ENCODE measurements at regions not wholly inside any gene's neighbourhood (a gene's known extent, or its start where the extent isn't known, plus 50 kb on each side); places are given as distances from the start of the nearest gene placed in this dataset.

GRCh38 chr9:93827545-93828330 is 127.4 kb downstream of the BARX1 start:
- DNase-seq = peak; percentile 18 to 56

GRCh38 chr9:93826905-93827544 is 128.1 kb downstream of the BARX1 start:
- DNase-seq = no peak

- DNase-seq = peak in 1 of 2 donors; percentile 6
Observed at GRCh38 chr9:93826209-93826608, 128.9 kb downstream of the BARX1 start.

DNA sequence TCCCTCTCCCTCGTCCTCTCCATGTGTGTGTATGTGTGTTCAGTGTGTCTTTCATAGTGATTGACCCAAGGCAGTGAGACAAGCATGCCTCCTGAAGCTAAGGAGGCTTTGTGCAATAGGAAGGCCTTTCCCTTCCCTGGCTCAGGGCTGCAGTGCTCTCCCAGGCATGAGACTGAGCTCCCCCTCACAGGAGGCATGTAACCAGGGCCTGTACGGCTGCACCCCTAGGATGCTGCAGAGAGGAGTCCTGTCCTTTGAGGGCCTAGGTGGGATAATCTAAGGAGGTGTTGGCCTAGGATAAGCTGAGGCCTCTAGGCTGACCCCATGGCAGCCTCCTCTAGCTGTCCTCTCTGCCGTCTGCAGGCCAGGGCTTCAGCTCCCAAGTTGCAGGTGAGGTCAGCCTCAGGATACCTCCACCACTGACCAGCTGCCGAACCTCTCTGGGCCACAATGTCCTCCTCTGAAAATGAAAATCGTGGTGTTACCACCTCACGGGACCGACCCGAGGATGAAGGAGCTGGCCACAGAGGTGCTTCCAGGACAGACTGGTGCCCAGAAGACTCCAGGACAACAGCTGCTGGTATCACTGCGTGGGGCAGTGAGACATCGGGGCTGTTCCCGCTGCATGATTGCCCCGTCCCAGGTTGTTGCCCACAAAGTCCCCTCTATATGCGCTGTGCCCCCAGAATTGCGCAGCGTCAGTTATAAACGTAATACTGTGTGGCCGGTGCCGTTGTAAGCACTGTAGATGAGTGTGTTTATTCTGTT is 129.6 kb downstream of the BARX1 start:
- DNase-seq = no peak

DNA sequence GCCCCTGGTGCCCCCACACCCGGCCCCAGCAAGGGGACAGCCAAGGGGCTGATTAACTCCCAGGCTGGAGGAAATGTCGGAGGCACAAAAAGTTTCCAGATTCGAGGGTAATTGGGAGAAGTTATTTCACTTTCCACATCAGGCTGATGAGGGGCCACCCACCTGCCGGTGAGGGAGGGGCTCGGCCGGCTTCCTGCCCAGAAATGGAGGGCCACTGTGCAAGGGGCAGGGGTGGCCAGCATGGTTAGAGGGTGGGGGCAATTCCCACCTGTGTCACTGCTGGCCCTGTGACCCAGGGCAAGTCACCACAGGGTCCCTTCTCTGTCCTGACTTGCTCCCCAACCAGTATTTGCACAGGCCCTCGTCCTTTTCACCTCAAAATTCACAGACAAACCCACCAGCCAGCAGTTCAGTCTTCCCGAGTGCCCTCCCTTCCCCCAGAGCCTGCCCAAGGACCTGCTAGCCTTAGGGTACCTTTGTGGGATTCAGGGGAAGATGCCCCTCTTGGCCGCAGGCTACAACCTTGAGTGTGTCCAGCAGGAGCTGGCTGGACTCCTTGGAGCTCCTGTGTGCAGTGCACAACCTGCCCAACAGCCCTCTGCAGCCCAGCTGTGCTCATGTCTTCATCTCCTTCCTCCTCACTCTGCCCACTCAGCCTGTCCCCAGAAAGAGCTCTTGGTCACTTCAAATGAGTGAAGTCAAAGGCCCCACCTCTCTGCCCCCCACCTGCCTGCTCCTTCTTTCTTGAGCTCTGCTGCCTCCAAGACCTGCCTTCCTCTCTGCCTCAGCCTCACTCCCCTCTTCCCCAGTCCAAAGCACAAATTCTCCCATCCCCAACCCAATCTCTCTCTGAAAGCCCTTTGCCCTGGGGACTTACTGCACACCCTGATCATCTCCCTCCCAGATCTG is 130.5 kb downstream of the BARX1 start:
- DNase-seq = no peak

DNA sequence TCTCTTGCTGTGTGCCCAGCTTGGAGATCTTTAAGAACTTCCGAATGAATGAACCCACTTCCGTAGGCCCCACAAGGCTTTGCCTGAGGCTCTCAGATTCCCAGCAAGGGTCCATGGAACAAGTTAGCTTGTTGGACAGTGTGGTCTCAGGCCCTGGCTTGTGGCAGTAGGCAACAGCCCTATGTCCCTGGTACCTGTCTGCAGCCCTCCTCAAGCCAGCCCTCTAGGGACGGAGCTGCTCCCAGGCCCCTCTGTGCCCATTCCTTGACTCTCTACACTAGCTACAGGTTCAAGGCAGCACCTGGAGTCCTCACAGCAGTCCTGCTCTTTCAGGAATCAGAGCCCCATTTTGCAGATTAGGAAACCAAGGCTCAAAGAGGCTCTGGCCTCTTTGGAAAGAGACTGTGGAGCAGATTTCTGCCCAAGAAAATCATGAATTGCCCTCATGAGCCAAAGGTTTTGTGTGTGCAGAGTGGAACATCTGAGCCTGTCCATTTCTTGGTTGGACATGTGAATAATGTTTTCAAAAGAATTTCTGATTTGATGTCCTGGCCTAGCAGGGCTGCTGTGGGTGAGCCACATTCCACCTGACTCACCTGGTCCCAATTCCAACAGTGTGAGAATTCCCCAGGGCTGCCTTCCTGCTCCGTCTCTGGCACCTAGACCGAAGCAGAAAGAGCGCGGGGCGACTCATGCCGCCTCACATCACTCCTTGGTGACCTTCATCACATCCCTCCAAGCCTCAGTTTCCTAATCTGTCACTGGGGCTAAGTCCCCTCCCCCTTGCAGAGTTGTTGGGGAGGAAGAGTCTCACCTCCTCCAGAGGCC is 131.7 kb downstream of the BARX1 start:
- no peak for DNase-seq

- no peak for DNase-seq
Observed at GRCh38 chr9:93822229-93822628, 132.9 kb downstream of the BARX1 start.

DNA sequence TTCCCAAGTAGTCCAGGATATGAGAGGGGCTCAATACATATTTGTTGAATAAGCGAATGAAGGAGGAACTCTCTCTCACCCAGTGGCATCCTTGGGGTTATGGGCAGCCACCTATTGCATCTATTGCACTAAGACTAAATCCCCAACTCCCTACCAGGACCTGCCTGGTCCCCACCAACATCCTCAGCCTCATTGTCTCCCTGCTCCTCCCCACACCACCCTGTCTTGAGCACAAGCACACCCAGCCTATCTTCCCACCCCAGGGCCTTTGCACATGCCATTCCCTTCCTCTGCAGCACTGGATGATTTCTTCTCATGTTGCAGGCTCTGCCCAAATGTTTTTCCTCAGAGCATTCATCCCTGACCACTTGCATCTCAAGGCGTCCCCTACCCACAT is 133.8 kb downstream of the BARX1 start:
- no peak for DNase-seq

DNA sequence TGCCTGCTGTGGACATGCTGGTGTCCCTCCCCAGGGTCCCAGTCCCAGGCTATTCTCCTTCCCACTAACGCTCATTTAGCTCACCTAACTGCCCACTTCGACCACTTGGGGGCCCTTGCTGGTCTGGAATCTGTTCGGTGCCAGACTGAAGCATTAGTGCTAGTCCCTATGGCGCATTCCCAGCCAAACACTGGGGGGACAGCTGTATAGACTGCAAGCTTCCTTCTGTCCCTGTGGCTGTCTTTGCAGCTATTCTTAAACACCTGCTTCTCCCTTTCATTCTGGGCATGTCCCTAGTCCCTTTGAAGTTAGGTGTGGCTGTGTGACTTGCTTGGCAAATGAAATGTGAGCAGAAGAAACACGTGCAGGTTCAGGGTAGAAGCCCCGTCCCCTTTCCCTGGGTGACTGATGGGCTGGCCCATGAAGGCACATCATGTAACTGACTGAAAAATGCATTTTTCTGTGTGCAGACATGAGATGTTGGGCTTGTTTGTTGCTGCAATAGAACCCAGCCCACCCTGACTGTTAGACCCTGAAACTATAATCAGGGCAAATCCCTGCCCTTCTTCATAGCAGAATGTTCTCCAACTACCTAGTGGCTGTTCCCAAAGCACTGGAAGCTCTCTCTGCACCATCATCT is 134.4 kb downstream of the BARX1 start:
- no peak for DNase-seq

GRCh38 chr9:93819905-93820304 is 135.2 kb downstream of the BARX1 start:
- no peak for DNase-seq

DNA sequence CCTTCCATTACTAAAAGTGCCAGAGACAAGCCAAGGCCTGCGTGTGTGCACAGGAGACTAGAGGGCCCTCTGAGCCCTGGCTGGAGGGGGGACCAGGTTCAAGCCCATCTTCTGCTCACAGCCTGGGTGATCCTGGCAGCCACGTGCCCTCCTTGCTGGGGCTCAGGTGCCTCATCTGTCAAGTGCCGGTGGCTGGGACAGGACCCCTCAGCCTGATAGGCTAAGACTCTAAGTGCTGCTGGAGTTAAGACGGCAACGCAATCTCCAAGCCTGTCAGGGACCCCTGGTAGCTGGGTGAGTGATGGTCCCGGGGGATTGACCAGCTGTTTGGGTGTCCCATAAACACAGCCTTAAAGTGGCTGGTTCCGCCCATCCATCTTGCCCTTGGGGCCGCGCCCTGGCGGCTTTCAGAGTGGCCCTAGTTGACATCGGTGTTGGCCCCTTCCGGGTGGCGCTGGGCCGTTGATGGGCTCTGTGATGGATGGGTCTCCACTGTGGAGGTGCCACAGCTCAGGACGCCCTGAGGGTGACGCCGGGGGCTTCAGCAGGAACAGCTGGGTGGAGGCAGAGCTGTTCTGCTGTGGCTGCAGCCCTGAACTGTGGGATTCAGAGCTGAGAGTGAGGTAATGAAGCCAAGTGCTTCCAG is 136.2 kb downstream of the BARX1 start:
- no peak for DNase-seq

GRCh38 chr9:93818237-93818636 is 136.9 kb downstream of the BARX1 start:
- DNase-seq = no peak

DNA sequence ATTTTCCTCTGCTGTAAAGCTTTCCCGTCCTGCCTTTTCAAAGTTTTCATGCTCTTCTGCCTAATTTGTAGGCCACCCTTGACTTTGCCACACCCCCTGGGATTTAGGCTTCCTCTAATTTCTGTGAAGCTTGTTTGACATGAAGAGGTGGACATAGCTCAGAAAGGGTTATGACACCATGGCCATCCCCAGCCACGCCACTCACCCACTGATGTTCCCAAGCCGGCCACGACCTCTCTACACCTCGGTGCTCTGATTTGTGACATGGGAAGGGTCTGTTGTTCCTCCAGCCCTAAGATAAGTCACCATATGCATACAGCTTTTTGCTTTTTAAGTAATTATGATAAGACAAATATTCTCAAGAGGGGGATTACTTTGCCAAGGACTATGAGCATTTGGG is 139.5 kb downstream of the BARX1 start:
- DNase-seq = no peak

DNA sequence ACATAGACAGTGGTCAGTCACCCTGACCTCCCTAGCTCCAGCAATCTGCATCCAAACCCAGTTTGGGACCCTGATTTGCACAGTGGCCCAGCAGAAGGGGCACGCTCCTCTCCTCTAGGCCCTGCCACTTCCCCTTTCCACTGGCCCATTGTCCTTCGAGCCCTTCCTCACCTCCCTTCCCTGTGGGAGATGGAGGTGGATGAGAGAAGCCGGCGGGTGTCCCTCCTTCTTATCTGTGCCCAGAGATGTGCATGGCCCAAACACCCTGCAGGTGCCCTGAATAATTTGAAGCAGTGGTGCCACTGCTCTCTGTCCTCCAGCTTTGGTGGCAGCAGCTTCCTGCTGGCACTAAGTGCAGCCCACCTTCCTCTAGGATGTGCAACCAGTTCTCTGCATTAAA is 140.0 kb downstream of the BARX1 start:
- no peak for DNase-seq

GRCh38 chr9:93814077-93814956 is 140.8 kb downstream of the BARX1 start:
- no peak for DNase-seq

- no peak for DNase-seq
Observed at GRCh38 chr9:93813221-93814076, 141.7 kb downstream of the BARX1 start.

DNA sequence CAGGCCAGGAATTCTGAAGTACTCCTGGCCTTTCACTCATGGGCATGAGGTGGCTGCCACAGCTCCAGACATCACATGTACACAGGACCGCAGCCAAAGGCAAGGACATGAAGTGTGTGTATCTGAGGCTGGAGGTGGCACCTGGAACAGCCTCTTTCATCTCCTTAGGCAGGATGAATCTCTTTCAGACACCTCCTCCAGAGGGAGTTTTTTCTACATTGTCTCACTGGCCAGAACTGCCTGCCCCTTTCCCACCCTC is 142.8 kb downstream of the BARX1 start:
- DNase-seq = no peak

GRCh38 chr9:93810028-93810971 is 144.9 kb downstream of the BARX1 start:
- DNase-seq = no peak

Measured in inflammatory macrophage treated with lipopolysaccharide for 1 hour (primary cell).